ENCODE measurements at regions not wholly inside any gene's neighbourhood (a gene's known extent, or its start where the extent isn't known, plus 50 kb on each side); places are given as distances from the start of the nearest gene placed in this dataset.
A peak's percentile ranks its signal among the peaks of the same experiment; 100 is the strongest.
"Not testable (repeated sequence)": the region's sequence is repeated elsewhere in the genome, so short reads cannot be mapped to it uniquely, and the experiment has no call there.

DNA sequence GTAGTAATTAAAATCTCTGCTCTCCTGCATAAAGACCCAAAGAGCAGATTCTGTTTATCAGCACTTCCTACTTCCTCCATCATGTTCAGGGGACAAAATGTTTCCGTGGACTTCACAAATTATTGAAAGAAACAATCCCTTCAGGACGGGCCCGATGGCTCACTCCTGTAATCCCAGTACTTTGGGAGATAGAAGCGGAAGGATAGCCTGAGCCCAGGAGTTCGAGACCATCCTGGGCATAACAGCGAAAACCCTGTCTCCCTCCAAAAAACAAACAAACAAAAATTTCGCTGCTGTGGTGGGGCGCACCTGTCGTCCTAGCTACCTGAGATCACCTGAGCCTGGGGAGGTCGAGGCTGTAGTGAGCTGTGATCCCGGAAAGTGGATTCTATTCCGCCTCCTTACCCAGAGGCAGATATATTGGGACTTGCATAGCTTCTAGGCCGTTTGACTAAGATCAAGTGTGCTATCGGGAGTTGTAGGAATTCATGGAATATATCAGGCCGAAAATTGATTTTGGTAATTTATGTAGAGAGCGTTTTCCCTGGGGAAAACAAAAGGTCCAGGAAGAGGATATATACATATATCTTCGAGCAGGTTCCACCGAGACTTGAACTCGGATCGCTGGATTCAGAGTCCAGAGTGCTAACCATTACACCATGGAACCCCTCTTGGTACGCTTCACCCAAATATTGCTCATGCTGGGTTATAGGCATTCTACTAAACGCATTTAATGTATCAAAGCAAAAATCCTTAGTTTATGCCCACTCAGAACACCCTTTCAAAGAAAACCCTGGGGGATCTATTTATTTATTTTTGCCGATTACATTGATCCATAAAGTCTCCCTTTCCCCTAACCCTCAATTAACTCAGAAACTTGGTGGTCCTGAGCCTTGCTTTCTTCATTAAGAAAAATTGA lies 74.5 kb upstream of the ZNF184 start:
- TF ChIP-seq, protein P1, sequence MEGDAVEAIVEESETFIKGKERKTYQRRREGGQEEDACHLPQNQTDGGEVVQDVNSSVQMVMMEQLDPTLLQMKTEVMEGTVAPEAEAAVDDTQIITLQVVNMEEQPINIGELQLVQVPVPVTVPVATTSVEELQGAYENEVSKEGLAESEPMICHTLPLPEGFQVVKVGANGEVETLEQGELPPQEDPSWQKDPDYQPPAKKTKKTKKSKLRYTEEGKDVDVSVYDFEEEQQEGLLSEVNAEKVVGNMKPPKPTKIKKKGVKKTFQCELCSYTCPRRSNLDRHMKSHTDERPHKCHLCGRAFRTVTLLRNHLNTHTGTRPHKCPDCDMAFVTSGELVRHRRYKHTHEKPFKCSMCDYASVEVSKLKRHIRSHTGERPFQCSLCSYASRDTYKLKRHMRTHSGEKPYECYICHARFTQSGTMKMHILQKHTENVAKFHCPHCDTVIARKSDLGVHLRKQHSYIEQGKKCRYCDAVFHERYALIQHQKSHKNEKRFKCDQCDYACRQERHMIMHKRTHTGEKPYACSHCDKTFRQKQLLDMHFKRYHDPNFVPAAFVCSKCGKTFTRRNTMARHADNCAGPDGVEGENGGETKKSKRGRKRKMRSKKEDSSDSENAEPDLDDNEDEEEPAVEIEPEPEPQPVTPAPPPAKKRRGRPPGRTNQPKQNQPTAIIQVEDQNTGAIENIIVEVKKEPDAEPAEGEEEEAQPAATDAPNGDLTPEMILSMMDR (IDR thresholded peaks at IDR 0.05; ENCODE audit: insufficient read depth, low read depth, low read length, missing control alignments): no peak
- peak overlapping the region; percentile 68 for H3K4me3 ChIP-seq (ENCODE audit: low read depth, low read length)
- DNase-seq (ENCODE audit: low read depth): peak; percentile 81

DNA sequence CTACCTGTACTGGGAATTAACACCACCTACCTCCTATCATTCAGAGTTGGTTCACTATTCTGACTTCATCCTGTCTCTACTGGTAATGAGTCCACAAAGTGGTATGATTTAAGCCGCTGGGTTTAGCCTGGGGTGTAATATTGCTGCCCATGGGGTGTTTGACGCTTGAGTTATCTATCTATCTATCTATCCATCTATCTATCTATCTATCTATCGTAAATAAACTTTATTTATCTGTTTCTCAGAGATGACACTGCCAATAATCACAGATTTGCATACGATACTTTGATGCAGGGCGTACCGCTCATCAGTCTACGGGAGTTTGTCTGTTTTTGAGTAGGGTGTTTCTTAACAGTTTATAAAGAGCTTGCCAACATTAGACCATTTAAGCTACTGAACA lies 73.6 kb upstream of the ZNF184 start:
- no peak overlapping the region for H3K4me3 ChIP-seq (ENCODE audit: low read depth, low read length)
- TF ChIP-seq, protein P1 (IDR thresholded peaks at IDR 0.05; ENCODE audit: insufficient read depth, low read depth, low read length, missing control alignments): no peak
- DNase-seq (ENCODE audit: low read depth): no peak

DNA sequence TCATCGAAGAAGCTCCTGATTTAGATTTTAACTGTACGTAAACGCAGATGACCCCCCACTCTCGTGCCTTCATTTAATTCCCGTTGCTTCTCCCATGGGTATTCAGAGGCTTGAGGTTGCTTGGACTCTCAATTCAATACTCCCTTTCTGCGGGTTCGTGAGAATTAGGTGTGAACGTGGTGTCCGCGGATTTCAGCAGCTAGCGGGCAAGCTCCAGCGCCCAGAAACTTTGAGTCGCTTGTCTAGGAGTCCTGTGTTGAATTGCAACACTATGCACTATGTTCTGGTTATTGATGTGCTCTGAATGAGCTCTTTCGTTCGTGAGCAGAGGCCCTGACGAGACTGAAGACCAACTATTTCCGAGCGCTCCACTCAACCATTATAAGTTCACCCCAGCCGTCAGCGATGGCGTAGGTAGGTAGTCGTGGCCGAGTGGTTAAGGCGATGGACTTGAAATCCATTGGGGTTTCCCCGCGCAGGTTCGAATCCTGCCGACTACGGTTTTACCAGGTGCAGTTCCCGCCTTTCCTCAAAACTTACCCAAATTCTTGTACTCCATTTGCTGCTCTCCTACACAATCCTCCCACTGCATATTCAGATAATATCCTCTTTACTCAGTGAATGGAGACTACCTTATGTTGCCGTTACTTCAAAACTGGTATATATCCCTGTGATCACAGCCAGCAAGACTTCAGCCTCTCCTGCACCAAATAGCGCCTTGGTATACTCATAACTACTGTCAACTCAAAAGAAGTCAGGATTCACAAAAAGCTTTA lies 72.6 kb upstream of the ZNF184 start:
- H3K4me3 ChIP-seq (ENCODE audit: low read depth, low read length): peak overlapping the region; percentile 29

GRCh38 chr6:27544612-27545260 lies 71.8 kb upstream of the ZNF184 start:
- DNase-seq (ENCODE audit: low read depth): no peak
- TF ChIP-seq, protein P1 (IDR thresholded peaks at IDR 0.05; ENCODE audit: insufficient read depth, low read depth, low read length, missing control alignments): no peak
- H3K4me3 ChIP-seq (ENCODE audit: low read depth, low read length): peak overlapping the region; percentile 29

More for the DNA sequence above, 72.6 kb upstream of the ZNF184 start:
- TF ChIP-seq, protein P1 (IDR thresholded peaks at IDR 0.05; ENCODE audit: insufficient read depth, low read depth, low read length, missing control alignments): no peak
- DNase-seq (ENCODE audit: low read depth): peak; percentile 91

DNA sequence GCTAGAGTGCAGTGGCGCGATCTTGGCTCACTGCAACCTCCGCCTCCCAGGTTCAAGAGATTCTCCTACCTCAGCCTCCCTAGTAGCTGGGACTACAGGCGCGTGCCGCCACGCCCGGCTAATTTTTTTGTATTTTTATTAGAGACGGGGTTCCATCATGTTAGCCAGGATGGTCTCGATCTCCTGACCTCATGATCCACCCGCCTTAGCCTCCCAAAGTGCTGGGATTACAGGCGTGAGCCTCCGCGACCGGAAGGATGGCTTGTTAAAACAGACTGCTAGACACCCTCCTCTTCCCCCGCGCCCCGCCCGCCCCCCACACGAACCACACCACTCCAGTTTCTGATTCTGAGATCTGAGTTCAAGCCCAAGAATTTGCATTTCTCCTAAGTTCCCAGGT lies 71.2 kb upstream of the ZNF184 start:
- H3K4me3 ChIP-seq (ENCODE audit: low read depth, low read length): not testable (repeated sequence)
- peak; percentile 69 for DNase-seq (ENCODE audit: low read depth)

DNA sequence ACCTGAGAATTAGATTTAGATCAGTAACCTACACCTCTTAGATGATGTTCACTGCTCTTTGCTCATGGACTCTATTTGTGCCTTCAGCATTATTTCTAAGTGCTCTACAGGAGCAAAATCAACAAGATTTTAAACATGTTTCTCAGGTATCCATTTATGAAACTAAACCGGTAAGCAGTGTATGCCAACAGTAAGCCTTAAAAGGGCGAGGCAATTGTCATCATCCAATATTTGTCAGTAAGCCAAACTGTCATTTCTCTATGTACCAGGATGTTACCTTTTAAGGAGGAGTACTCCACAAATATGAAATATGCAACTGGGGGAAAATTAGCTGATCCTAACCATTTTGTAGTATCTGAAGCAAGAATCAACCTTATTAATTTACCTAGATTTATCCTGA lies 69.6 kb upstream of the ZNF184 start:
- TF ChIP-seq, protein P1 (IDR thresholded peaks at IDR 0.05; ENCODE audit: insufficient read depth, low read depth, low read length, missing control alignments): no peak
- DNase-seq (ENCODE audit: low read depth): no peak
- no peak overlapping the region for H3K4me3 ChIP-seq (ENCODE audit: low read depth, low read length)

DNA sequence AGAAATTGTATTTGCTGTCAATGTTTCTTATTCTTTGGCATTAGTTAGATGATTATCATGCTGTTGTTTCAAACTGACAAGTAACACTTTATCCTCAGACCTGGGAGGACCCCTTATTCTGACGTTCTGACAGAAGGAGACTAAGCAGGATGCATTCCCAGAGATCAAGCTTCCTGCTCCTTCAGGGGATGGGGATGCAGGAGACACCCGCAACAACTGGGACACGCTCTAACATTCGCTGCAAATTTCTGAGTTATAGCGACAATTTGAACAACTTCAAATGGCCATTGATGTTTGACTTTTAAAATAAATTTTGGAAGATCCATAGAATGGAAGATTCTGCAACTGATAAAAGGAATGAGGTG lies 69.0 kb upstream of the ZNF184 start:
- DNase-seq (ENCODE audit: low read depth): no peak
- TF ChIP-seq, protein P1 (IDR thresholded peaks at IDR 0.05; ENCODE audit: insufficient read depth, low read depth, low read length, missing control alignments): no peak
- no peak overlapping the region for H3K4me3 ChIP-seq (ENCODE audit: low read depth, low read length)
